NB4 (cell line): ENCODE measurements at regions not wholly inside any gene's neighbourhood (a gene's known extent, or its start where the extent isn't known, plus 50 kb on each side); places are given as distances from the start of the nearest gene placed in this dataset.

Source experiments
- DNase-seq: peaks from one replicate; pipeline ENCODE4 v3.0.0; 2010; ENCODE audit warnings: low read depth
- H3K4me3 ChIP-seq: one replicate; pipeline ENCODE4 v1.5.1; 2011; ENCODE audit warnings: mild to moderate bottlenecking, low read depth, low read length, moderate library complexity
- MAX ChIP-seq: IDR thresholded peaks from 2 replicates; pipeline ENCODE4 v1.6.1; 2011; ENCODE audit warnings: low read depth, low read length
- MYC ChIP-seq: IDR thresholded peaks from 2 replicates; pipeline ENCODE4 v1.6.1; 2011; ENCODE audit warnings: low read depth, low read length
- POLR2A ChIP-seq: IDR thresholded peaks from 2 replicates; pipeline ENCODE4 v1.6.1; 2011; ENCODE audit warnings: mild to moderate bottlenecking; ENCODE audit not compliant: insufficient read length; ENCODE audit errors: extremely low read depth
- TF ChIP-seq, protein P1 (sequence below): IDR thresholded peaks from one replicate; pipeline ENCODE4 v1.5.1; 2012; ENCODE audit warnings: low read depth, low read length

DNA sequence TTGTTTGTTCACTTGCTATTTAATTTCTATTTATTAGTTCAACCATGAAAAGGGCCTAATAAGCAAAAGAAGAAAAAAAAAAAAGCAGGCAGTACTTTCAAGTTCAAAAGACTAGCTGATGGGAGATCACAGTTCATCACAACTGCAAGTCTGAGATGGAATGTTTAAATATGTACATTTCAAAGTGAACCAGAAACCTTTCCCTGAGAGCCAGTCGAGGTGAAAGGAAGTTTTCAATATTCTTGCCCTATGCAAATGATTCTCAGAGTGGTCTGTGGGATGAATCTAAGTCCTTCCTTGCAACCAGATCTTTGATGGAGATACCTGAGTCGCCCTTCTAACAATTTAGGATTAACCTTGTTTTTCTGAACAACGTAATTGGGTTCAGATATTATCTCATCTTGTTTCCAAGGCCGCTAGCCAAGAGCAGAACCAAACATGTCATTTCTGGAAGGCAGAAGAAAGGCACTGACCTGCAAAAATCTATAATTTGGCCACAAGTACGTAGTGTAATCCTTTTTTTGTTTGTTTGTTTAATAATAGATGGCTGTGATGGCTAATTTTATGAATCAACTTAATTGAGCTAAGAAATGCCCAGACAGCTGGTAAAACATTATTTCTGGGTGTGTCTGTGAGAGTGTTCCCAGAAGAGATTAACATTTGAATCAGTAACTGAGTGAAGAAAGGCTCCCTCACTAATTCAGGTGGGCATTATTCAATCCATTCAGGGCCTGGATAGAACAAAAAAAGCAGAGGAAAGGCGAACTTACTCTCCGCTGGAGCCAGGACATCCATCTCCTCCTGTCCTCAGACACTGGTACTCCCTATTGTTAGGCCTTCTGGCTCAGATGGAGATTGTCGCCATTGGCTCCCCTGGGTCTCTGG, 171.1 kb upstream of the TMPO start:
- no peak for DNase-seq
- TF ChIP-seq, protein P1, sequence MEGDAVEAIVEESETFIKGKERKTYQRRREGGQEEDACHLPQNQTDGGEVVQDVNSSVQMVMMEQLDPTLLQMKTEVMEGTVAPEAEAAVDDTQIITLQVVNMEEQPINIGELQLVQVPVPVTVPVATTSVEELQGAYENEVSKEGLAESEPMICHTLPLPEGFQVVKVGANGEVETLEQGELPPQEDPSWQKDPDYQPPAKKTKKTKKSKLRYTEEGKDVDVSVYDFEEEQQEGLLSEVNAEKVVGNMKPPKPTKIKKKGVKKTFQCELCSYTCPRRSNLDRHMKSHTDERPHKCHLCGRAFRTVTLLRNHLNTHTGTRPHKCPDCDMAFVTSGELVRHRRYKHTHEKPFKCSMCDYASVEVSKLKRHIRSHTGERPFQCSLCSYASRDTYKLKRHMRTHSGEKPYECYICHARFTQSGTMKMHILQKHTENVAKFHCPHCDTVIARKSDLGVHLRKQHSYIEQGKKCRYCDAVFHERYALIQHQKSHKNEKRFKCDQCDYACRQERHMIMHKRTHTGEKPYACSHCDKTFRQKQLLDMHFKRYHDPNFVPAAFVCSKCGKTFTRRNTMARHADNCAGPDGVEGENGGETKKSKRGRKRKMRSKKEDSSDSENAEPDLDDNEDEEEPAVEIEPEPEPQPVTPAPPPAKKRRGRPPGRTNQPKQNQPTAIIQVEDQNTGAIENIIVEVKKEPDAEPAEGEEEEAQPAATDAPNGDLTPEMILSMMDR: no peak
- no peak for TF ChIP-seq MAX
- no peak for TF ChIP-seq MYC
- TF ChIP-seq POLR2A: no peak
- no peak overlapping the region for H3K4me3 ChIP-seq

DNA sequence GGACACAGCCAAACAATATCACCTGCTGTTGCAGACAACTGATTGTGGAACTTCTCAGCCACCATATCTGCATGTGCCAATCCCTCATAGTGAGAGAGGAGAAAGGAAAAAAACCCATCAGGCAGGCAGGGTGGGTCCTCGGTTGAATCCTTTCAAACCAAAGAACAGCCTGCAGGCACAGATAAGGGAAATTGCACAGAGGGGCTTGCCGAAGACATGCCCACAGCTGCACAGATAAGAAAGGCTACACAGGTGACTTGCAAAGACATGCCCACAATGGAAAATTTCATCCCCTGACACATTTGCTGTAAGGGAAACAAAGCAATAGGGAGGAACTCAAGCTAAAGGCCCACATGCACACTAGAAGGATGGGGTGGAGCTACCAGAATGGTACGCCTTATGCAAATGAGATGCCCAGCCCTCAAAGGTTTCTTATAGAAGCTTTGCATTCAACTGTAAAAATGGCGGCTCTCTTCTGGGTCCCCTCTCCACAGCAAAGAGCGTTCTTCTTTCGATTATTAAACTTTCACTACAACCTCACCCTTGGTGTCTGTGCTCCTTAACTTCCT, 170.0 kb upstream of the TMPO start:
- no peak for TF ChIP-seq MYC
- TF ChIP-seq POLR2A: no peak
- TF ChIP-seq MAX: no peak
- TF ChIP-seq, protein P1: no peak
- no peak overlapping the region for H3K4me3 ChIP-seq
- no peak for DNase-seq

DNA sequence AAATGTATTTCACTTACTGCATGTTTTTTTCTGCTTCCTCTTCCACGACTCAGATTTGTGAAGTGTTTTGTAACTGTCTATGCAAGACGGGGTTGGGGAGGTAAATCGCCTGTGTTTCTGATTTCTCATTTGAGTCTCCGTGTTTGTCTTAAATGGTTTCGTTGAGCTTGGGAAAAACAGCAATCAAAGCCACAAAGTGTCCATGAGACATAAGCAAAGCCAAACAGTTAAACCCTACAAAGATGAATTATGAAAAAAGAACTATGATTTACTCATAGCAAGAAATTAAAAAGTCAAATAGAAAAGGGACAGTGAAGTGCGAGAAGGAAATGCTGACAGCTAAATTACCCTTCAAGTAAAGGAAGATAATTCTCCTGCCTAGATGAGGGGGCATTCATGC, 164.3 kb upstream of the TMPO start:
- DNase-seq: no peak
- H3K4me3 ChIP-seq: no peak overlapping the region
- TF ChIP-seq MAX (no peak), POLR2A (no peak), MYC (no peak)
- TF ChIP-seq, protein P1: no peak

GRCh38 chr12:98351784-98352183, 163.6 kb upstream of the TMPO start:
- no peak for DNase-seq
- H3K4me3 ChIP-seq: no peak overlapping the region
- TF ChIP-seq MYC: no peak
- TF ChIP-seq, protein P1: no peak
- TF ChIP-seq POLR2A: no peak
- no peak for TF ChIP-seq MAX

DNA sequence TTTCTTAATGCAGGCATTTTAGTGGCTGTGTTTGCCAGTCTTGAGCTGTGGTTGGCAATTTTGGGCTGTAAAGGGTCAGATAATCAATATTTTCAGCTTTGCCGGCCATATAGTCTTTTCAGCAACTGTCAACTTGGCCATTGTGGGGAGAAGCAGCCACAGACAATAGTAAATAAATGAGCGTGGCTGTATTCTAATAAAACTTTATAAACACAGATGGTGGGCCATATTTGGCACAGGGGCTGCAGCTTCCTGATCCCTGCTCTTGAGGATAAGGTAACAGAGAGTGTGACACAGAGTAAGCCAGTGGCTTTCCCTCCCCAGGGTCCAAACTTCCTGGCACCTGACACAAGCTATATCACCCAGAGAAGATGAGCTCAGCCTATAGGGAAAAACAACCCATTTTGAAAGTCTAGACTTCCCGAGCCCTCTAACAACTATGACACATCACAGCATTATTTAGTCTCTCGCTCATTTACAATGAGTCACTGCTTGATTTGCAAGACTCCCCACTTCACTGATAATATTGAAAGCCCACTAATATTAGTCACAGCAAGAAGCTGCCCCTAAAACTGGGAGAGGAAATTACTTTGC, 163.1 kb upstream of the TMPO start:
- no peak for TF ChIP-seq MYC
- no peak for TF ChIP-seq MAX
- TF ChIP-seq, protein P1: no peak
- no peak for TF ChIP-seq POLR2A
- no peak overlapping the region for H3K4me3 ChIP-seq
- no peak for DNase-seq
